Raji (cell line): ENCODE measurements at regions not wholly inside any gene's neighbourhood (a gene's known extent, or its start where the extent isn't known, plus 50 kb on each side); places are given as distances from the start of the nearest gene placed in this dataset.

Experiments
- POLR2A ChIP-seq: IDR thresholded peaks from 2 replicates; pipeline ENCODE4 v1.6.1; 2011; ENCODE audit warnings: low read depth, low read length, control low read depth; ENCODE audit not compliant: insufficient read depth

GRCh38 chr13:106212386-106213010, 323.0 kb downstream of the EFNB2 start:
- no peak for TF ChIP-seq POLR2A

GRCh38 chr13:106210324-106210723, 325.1 kb downstream of the EFNB2 start:
- TF ChIP-seq POLR2A: no peak

DNA sequence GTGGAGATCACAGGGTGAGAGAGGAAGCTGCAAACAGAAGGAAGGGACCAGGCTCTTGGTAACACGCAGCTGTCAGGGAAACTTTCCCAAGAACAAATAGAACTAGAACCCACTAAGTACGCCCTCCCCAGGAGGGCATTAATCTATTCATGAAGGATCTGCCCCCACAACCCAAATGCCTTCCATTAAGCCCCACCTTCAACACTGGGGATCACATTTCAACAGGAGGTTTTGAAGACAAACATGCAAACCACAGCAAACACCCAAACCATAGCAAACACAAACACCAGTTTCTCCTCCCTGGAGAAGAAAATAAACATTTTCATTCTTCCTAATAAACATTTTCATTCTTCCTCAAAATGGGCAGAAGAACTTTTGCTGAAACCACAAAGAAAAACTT, 329.6 kb downstream of the EFNB2 start:
- no peak for TF ChIP-seq POLR2A

DNA sequence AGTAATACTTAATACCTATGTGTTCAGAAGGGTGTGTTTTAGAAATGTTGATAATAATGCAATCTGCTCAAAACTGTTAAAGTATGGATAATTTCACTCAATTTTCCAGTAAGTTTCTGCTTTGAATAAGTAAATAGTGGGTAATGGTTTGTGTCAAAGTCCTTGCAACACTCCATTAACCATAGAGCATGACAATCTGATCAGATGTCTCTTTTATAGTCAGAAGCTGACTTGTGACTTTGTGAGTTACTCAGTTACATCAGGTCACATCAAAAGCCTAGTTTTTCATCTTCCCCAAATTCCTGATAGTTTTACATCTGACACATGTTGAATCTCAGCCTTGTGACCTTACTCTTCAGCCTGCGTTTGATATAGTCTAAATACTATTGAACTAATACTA, 338.0 kb downstream of the EFNB2 start:
- TF ChIP-seq POLR2A: no peak

DNA sequence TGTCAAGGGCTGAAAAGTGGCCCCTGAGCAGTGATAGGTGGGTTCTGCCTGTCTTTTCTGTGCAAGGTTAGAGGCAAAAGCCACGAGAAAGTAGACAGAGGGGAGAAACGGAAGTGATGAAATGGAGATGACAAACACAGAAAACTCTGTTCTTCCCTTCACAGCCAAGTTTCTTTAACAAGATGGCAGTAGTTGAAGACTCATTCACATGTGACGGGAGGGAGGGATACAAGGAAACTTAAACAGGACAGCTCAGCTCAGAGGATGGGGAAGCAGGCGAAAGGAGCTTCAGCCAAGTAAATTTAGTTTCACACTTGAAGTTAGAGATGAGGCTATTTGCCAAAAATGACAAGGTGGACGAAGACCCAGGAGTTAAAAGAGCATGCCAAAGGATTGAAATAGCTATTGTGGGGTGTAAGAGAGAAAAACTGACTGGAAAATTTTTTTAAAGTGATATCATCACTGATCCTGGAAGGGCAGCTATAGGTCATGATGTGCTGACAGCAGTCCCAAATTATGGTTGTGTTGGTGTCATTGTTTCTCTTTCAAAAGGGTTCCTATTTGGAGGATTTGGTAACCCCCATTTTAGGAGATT, 347.9 kb downstream of the EFNB2 start:
- no peak for TF ChIP-seq POLR2A

- no peak for TF ChIP-seq POLR2A
These were observed 348.4 kb downstream of the EFNB2 start for GRCh38 chr13:106187101-106187500.

- no peak for TF ChIP-seq POLR2A
These were observed 349.0 kb downstream of the EFNB2 start for GRCh38 chr13:106186366-106187030.

DNA sequence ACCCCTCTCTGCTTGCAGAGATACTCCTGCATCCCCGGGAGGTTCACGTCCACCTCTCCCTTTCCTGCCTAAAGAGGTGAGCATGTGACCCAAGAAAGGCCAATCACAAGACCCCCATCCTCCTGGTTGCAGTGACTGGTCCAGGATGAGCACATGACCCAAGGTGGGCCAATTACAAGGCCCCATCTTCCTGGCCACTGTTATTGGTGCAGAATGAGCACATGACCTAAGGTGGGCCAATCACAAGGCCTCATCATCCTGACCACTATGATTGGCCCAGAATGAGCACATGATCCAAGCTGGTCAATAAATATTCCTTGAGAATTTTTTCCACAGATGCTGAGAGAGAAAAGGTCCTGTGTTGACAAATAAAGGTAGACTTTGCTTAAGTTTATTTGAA, 350.7 kb downstream of the EFNB2 start:
- TF ChIP-seq POLR2A: no peak

DNA sequence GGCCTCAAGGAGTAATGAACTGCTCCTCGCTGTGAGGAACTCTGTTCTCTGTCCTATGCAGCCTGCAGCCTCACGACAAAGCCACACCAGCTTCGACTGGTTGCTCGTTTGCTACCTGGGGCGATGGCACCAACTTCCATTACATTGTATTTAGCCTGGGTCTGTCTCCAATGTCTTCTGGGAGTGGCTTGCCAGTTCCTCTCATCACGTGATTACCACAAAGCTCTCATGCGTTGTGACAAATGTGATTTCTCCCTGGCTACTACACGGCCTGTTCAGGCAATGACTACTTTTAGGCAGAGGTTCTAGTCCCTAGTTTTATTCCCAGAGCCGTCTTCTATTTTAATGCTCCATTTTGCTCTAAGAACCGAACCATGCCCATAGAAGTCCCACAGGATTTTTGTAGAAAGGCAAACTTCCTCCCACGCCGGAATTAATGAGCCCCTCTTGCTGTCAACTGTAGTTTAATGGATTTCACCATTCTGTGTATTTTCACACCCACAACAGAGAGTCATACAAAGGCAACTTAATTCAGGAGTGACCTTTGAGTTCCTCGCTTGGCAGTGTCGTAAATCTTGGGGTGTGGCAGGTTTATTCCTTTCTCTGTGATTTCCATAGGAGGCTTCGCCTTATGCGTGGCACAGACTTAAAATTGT, 351.9 kb downstream of the EFNB2 start:
- no peak for TF ChIP-seq POLR2A

DNA sequence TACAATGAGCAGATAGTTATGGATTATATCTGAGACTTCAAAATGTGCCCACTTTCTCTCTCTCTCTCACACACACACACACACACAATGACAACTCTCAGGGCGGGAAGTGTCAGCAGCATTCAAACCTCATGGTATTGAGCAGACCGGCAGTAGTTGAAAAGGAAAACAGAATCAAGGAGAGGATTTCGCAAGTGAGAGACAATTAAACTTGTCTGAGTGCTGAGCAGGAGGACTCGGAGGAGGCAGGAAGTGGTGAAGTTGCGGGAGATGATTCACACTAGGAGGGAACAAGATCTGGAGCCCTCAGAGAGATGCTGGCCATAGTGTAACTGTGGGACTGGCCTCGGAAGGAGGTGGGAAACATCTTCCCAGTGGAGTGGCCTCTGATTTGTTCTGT, 353.1 kb downstream of the EFNB2 start:
- no peak for TF ChIP-seq POLR2A

DNA sequence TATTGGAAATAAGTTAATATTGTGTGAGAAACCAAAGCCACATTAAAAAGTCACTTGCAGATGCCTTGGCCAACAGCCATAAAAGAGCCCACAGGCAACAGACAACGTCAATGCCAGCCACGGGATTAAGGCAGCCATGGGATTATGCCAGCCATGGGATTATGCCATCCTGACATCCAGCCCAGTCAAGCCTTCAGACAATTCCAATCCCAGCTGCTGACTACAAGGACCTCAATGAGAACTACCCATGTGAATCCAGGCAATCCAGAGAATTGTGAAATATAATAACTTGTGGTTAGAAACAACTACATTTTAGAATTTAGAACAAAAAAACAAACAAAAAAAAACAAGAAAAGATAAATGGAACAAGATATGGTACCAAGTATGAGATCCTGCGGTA, 356.6 kb downstream of the EFNB2 start:
- no peak for TF ChIP-seq POLR2A

- no peak for TF ChIP-seq POLR2A
These were observed 358.3 kb downstream of the EFNB2 start for GRCh38 chr13:106177146-106177545.

GRCh38 chr13:106176117-106176516, 359.3 kb downstream of the EFNB2 start:
- TF ChIP-seq POLR2A: no peak

GRCh38 chr13:106173891-106174610, 361.4 kb downstream of the EFNB2 start:
- no peak for TF ChIP-seq POLR2A

GRCh38 chr13:106173346-106173745, 362.1 kb downstream of the EFNB2 start:
- no peak for TF ChIP-seq POLR2A
